Embryonic facial prominence (tissue), 1 donor: ENCODE measurements at regions not wholly inside any gene's neighbourhood (a gene's known extent, or its start where the extent isn't known, plus 50 kb on each side); places are given as distances from the start of the nearest gene placed in this dataset.

Source experiments
- DNase-seq: peaks from one replicate; pipeline ENCODE4 v3.0.0-alpha.2; 2016; ENCODE audit errors: extremely low spot score

DNA sequence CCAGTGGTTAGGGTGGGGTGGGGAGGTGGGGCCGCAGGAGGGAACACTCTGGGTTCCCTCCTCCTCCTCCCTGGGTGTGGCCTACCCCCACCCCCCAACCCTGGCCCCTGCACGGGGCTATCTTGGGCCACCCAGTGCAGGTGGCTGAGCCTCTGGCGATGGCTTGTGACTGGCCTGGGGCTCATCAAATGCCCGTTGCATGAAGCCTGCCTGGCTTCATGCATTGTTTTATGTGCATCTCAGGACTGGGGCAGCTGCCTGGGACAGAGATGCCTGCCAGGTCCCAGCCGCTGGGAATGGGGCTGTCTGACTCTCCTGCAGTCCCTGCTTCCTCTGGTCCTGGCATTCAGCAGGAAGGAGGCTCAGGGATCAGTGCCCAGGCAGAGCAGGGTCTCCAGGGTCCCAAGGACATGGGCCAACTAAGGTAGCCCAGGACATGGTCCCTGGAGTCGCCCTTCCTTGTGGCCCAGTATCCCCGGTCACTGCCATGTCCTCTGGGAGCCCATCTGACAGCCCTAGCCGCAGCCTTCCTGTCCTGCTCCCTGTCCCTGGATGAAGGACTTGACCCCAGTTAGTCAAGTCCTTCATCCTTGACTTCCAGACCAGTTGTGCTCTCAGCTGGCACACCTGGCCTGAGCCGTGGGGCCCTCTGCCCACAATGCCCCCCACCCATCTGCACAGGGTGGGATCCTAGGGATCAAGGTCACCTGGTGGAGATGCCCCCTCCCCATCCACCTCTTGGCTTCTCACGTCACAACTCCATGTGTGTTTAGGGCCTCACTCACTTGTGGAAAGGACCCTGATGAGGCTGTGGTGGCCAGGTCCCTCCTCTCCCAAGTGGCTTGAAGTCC is 112.1 kb upstream of the FGF3 start:
- no peak for DNase-seq

DNA sequence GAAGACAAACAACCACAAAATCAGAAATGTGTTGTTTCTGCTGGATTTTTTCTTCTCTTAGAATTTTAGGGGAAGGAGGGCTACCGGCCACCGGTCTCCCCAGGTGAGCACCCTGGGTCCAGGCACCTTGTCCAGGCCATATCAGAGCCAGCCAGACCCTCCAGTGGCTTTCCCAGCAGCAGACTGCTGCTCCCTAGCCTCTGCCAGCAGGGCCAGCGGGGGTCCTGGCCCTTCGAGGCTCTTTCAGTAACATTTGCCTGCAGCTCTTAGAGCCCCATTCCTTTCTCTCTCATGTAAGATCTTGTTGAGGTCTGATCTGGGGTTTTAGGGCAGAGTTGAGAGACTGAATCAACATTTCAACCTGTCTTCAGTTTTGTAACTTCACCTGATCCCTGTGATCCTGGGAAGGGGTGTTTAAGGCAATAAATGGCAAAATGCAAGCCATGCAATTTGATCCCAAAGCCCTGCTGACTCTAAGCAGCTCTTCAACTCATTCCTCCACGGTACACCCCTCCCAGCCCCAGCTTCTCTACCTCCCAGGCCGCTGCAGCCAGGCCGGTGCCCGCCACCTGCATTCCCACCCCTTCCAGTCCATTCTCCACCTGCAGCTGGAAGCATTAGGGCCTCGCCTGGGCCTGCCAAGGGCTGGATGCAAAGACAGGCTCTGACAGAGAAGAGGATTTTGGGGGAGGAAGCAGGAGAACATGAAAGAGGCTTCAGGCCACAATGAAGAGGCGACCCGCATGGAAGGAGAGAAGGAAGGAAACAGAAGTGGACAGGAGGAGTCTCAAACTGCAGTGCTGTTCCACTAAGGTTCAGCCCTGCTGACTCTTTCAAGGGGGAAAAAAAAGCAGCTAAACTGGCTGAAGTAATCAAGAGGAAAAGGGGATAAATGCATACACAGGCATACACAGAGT is 113.0 kb upstream of the FGF3 start:
- no peak for DNase-seq

DNA sequence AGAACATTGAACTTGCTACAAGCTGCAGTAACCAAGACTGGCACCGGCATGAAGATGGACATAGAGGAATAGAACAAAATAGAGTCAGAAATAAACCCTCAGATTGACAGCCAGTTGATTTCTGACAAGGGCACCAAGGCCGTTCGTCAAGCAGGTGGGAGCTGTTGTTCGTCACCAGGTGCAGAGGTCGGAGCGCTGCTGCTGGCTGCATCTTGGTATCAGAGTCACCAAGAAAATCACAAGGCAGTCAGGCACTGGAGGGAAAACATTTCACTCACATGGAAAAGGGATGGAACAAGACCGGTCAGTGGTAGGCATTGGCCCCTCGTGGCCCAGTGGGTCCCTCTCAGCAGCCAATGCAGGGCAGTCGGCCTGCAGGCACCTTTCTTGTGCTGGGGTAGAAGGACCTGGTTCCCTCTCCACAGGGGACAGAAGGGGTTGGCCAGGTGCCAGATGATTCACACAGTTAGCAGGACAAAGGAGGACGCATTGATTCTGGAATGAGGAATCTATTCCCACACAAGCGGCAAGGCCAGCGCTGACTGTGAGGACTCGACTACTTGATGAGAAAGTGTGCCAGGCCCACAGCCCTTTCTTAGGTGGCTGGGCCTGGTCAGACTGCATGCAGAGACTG is 115.8 kb upstream of the FGF3 start:
- DNase-seq, result no peak

DNA sequence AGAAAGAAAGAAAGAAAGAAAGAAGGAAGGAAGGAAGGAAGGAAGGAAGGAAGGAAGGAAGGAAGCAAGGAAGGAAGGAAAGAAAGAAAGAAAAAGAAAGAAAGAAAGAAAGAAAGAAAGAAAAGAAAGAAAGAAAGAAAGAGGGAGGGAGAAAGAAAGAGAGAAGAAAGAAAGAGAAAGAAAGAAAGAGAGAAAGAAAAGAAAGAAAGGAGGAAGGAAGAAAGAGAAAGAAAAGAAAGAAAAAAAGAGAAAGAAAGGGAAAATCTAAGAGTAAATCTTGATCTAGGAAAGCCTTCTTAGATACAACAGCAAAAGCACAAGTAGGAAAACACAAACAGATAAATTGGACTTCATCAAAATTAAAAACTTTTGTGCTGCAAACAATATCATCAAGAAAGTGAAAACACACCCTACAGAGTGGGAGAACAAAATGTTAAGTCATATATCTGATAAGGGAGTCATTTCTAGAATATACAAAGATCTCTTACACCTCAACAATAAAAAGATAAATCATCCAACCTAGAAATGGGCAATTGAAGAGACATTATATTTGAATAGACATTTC is 116.8 kb upstream of the FGF3 start:
- DNase-seq, result no peak

- DNase-seq, result no peak
These were observed 117.6 kb upstream of the FGF3 start for GRCh38 chr11:69936771-69937170.

GRCh38 chr11:69938206-69938605 is 119.0 kb upstream of the FGF3 start:
- DNase-seq, result no peak

DNA sequence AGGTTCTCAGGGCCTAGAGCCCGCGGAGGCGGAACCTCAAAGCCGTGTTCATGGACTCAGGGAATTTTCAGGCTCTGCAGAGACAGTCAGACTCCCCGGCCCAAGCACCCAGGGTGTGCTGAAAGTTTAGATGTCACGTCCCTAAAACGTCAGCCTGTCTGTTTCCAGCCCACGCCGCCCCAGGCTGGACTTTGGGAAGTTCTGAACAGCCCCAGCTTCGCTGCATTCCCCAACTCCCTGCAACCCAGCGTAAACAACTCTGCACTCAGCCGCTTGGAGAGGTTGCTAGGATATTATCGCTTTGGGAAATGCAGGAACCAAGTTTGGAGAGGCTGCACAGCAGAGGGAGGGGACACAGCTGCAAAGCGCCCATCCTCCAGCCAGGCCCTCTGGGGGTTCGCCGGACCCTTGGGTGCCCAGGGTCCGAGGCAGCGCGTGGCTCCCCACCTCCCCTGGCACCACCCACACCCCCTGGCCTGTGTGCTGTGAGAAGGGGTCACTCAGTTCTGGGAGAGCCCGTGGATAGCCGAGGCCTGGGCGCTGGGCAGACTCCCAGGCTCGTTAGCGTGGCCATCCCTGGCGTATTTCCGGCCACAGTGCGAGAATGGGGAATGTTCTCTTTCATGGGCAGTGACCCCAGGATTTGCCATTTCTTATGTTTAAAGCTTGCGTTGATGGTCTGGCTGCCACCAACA is 120.5 kb upstream of the FGF3 start:
- no peak for DNase-seq

DNA sequence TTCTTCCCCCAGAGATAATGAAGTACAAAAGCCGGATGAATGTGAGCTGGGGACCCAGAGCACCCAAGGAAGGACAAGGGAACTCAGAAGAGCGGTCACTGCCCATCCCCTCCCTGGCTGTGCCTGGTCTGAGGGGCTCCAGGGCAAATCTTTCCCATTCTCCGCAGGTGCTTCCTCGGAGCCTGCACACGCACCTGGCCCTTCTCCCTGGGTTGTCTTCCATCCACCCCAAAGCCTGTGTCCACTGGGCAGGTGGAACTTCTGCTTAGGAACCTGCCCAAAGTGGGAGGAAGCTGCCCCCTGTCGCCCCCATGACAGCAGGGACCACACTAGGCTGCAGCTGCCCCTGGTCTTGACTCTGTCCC is 121.0 kb upstream of the FGF3 start:
- DNase-seq, result no peak

- DNase-seq, result no peak
These were observed 122.5 kb upstream of the FGF3 start for GRCh38 chr11:69941546-69942332.

DNA sequence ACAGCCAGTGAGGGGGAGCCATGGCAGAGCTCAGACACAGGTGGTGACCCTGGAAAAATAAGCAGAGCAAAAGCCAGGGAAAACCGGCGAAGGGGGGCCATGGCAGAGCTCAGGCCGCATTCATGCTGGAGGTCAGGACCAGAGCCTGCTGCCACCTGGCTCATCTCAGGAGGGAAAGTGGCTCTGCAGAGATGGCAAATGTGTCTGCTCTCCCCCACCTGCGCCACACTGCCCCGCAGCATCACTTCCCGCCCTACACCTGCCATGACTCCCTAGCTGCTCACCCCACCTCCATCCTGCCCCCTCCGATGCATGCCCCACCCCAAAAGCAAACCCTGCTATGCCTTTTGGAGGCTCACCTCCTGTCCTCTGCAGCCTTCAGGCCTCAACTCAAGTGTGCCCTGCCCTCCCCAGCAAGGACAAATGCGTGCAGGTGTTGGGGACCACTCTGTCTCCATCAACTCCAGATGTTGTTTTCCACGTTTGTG is 123.2 kb upstream of the FGF3 start:
- DNase-seq, result no peak

- no peak for DNase-seq
These were observed 123.8 kb upstream of the FGF3 start for GRCh38 chr11:69943066-69943465.

DNA sequence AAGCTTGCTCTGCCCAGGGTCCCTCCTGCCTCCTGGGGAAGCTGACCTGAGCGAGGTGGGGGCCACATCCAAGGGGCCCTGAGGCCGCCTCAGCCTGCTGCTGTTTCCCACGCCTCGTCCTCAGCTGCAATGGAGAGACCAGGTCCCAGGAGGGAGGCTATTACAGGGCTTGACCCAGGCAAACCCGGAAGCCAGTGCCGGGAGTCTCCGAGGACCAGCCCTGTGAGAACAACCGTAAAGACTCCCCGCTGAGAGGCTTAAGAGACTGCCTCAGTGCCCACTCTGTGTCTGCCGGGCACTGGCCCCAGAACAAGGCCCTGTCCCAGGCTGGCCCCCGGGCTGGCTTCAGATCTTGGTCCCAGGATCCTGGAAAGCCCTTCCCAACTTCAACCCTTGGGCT is 124.3 kb upstream of the FGF3 start:
- DNase-seq, result no peak

GRCh38 chr11:69944146-69944795 is 125.1 kb upstream of the FGF3 start:
- no peak for DNase-seq

DNA sequence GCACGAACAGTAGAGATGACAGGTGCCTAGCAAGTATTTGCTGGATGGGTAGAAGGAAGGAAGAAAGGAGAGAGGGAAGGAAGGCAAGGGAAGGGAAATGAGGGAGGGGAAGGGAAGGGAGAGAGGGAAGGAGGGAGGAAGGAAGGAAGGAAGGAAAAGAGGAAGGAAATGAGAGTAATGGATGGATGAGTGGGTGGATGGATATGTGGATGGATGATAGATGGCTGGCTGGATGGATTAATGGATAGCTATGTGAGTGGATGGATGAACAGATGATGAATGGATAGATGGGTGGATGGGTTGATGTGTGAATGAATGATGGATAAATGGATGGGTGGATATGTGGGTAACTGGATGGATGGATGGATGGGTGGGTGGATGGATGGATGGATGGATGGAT is 125.9 kb upstream of the FGF3 start:
- no peak for DNase-seq

DNA sequence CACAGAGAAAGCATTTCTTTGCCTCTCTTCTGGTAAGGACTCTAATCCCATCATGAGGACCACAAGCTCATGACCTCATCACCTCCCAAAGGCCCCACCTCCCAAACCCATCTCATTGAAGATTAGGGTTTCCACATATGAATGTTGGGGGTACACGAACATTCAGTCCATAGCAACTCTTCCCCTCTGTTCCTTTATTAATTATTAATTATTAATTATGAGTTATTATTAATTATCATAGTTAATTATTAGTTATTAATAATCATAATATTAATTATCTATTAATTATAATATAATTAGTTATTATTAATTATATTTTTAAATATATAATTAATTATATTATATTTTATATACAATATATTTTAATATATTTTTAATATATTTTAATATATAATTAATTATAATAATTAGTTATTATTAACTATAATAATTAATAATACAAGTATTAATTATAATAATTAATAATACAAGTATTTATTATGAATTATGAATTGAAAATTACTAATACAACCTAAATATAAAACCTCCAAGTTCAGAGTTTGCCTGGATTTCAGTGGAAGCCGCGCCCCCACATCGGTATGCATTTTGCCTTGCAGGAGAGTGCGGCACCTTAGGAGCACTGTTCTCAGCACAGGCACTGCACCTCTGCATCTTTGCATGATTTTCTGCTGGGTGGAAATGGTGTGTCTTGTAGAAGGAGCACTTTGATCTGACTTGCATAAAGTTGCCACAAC is 128.0 kb upstream of the FGF3 start:
- no peak for DNase-seq

DNA sequence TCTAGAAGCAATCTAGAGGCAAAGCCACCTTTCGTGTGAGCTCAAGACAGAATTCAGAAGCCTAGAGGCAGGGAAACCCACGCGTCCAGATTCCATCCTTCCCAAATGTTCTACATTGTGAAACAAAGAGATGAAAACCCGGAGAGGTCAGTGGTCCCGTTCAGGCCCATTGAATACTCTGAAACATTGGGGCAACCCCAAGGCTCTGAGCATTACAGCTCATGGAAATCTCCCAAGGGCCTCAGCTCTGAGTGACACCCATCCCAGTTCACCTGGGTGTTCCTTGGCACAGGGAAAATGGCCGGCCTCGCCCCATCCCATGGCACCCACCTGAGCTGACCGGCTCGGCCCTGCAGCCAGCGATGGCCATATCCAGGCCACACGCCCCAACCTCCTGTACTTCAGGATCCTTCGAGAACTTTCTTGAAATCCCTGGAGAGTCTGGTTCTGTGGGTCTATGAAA is 128.6 kb upstream of the FGF3 start:
- DNase-seq, result no peak

DNA sequence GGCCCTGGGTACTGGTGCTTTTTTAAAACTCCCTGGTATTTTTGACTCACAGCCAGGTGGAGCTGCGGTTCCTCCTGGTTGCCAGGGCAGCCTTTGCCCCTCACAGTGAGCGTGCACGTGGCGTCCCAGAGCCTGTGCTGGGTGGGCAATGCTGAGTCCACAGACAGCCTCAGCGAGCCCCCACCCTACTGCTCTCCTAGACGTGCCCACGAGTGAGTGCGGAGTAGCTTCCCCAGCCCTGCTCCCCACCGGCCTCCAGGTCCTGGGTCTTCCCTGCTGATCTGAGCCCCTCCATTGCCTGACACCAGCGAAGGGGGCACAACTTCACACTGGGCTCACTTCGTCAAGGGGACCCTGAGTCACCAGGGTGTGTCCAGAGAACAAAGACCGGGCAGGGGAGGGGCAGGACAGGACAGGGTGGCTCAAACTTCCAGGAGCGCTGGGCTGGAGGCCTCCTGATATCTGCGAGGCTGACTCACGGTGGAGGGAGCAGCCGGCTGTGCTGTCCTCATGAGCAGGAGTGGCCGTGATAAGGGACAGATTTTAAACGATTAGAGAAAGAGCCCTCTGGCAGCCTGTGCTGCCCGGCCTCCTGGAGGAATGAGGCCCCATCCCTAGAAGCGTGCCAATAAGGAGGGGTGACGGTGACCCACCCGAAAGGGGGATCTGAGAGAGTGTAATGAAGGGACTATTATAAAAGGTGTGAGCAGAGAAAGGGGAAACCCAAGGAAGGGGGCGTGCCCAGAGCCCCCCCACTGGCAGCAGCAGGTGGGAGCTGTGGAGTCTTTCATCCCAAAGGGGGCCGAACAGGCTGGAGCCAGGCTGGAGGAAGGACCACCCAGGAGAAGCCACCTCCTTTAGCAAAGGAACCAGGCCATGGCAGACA is 129.3 kb upstream of the FGF3 start:
- DNase-seq, result no peak

DNA sequence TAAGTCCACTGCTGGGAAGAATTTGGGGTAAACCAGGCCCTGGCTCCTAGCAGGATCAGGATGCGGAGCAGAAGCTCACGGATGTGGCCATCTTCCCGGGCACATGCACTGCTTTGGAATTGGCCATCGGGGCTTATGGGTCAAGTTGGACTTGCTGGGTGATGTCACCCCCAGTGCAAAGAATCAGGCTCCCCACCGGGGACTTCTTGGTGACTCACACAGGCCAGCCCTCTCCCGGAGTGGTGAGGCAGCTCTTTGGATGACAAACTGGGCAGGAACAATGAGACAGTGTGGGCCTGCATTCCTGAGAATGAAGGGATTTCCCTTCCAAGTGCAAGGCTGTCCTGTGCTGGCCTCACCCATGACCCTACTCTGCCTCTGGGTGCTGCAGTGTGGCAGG is 128.8 kb upstream of the ANO1 start:
- no peak for DNase-seq
